ENCODE measurements at regions not wholly inside any gene's neighbourhood (a gene's known extent, or its start where the extent isn't known, plus 50 kb on each side); places are given as distances from the start of the nearest gene placed in this dataset.

- Histone ChIP-seq H3K36me3 (ENCODE audit: control insufficient read depth in 2 of 2, insufficient read depth in 2 of 2, low read length in 2 of 2) (no peaks in the 10 kb centered on the region), H3K4me3 (ENCODE audit: low read length in 2 of 2) (no peak overlapping the region), H3K9ac (ENCODE audit: low read length in 2 of 2) (peak overlapping the region in 1 of 2 donors; percentile 33), H3K9me3 (ENCODE audit: control insufficient read depth in 2 of 2, low read length in 2 of 2) (no peaks in the 10 kb centered on the region), H3K27ac (ENCODE audit: low read length) (peak overlapping the region; percentile 95), H3K27me3 (ENCODE audit: control insufficient read depth in 1 of 2, insufficient read depth in 2 of 2, low read length in 2 of 2) (no peaks in the 10 kb centered on the region), H3K4me1 (ENCODE audit: control insufficient read depth, insufficient read depth, low read length) (peaks cover 65% of the 10 kb centered on the region)
Measured at GRCh38 chr14:76958020-76958979, 70.2 kb downstream of the IRF2BPL start.

GRCh38 chr14:76957224-76957891 is 71.2 kb downstream of the IRF2BPL start:
- Histone ChIP-seq H3K9me3 (ENCODE audit: control insufficient read depth in 2 of 2, low read length in 2 of 2) (no peaks in the 10 kb centered on the region), H3K36me3 (ENCODE audit: control insufficient read depth in 2 of 2, insufficient read depth in 2 of 2, low read length in 2 of 2) (no peaks in the 10 kb centered on the region), H3K9ac (ENCODE audit: low read length in 2 of 2) (peak overlapping the region; percentile 13 to 79), H3K4me1 (ENCODE audit: control insufficient read depth, insufficient read depth, low read length) (peaks cover 64% of the 10 kb centered on the region), H3K4me3 (ENCODE audit: low read length in 2 of 2) (peak overlapping the region in 1 of 2 donors; percentile 71), H3K27me3 (ENCODE audit: control insufficient read depth in 1 of 2, insufficient read depth in 2 of 2, low read length in 2 of 2) (no peaks in the 10 kb centered on the region), H3K27ac (ENCODE audit: low read length) (peak overlapping the region; percentile 95)

GRCh38 chr14:76956316-76957090 is 72.0 kb downstream of the IRF2BPL start:
- Histone ChIP-seq H3K4me1 (ENCODE audit: control insufficient read depth, insufficient read depth, low read length) (peaks cover 58% of the 10 kb centered on the region), H3K27me3 (ENCODE audit: control insufficient read depth in 1 of 2, insufficient read depth in 2 of 2, low read length in 2 of 2) (no peaks in the 10 kb centered on the region), H3K9me3 (ENCODE audit: control insufficient read depth in 2 of 2, low read length in 2 of 2) (no peaks in the 10 kb centered on the region), H3K36me3 (ENCODE audit: control insufficient read depth in 2 of 2, insufficient read depth in 2 of 2, low read length in 2 of 2) (no peaks in the 10 kb centered on the region), H3K27ac (ENCODE audit: low read length) (peak overlapping the region; percentile 95), H3K4me3 (ENCODE audit: low read length in 2 of 2) (peak overlapping the region; percentile 70 to 71), H3K9ac (ENCODE audit: low read length in 2 of 2) (peak overlapping the region; percentile 76 to 79)

- H3K36me3 ChIP-seq (ENCODE audit: control insufficient read depth in 2 of 2, insufficient read depth in 2 of 2, low read length in 2 of 2) = no peaks in the 10 kb centered on the region
- peaks cover 53% of the 10 kb centered on the region for H3K4me1 ChIP-seq (ENCODE audit: control insufficient read depth, insufficient read depth, low read length)
- H3K27ac ChIP-seq (ENCODE audit: low read length) = peak overlapping the region; percentile 95
- peak overlapping the region; percentile 76 to 79 for H3K9ac ChIP-seq (ENCODE audit: low read length in 2 of 2)
- peak overlapping the region; percentile 70 to 71 for H3K4me3 ChIP-seq (ENCODE audit: low read length in 2 of 2)
- no peaks in the 10 kb centered on the region for H3K9me3 ChIP-seq (ENCODE audit: control insufficient read depth in 2 of 2, low read length in 2 of 2)
- no peaks in the 10 kb centered on the region for H3K27me3 ChIP-seq (ENCODE audit: control insufficient read depth in 1 of 2, insufficient read depth in 2 of 2, low read length in 2 of 2)
Measured at GRCh38 chr14:76955575-76956315, 72.8 kb downstream of the IRF2BPL start.

GRCh38 chr14:76954394-76955190 is 73.9 kb downstream of the IRF2BPL start:
- Histone ChIP-seq H3K4me1 (ENCODE audit: control insufficient read depth, insufficient read depth, low read length) (peaks cover 59% of the 10 kb centered on the region), H3K27ac (ENCODE audit: low read length) (peak overlapping the region; percentile 95), H3K27me3 (ENCODE audit: control insufficient read depth in 1 of 2, insufficient read depth in 2 of 2, low read length in 2 of 2) (no peaks in the 10 kb centered on the region), H3K4me3 (ENCODE audit: low read length in 2 of 2) (no peak overlapping the region), H3K9me3 (ENCODE audit: control insufficient read depth in 2 of 2, low read length in 2 of 2) (no peaks in the 10 kb centered on the region), H3K9ac (ENCODE audit: low read length in 2 of 2) (no peak overlapping the region), H3K36me3 (ENCODE audit: control insufficient read depth in 2 of 2, insufficient read depth in 2 of 2, low read length in 2 of 2) (no peaks in the 10 kb centered on the region)

- Histone ChIP-seq H3K4me3 (ENCODE audit: low read length in 2 of 2) (peak overlapping the region; percentile 46 to 71), H3K9ac (ENCODE audit: low read length in 2 of 2) (peak overlapping the region; percentile 64 to 78), H3K9me3 (ENCODE audit: control insufficient read depth in 2 of 2, low read length in 2 of 2) (no peaks in the 10 kb centered on the region), H3K27ac (ENCODE audit: low read length) (peak overlapping the region; percentile 93), H3K36me3 (ENCODE audit: control insufficient read depth in 2 of 2, insufficient read depth in 2 of 2, low read length in 2 of 2) (no peaks in the 10 kb centered on the region), H3K4me1 (ENCODE audit: control insufficient read depth, insufficient read depth, low read length) (peaks cover 52% of the 10 kb centered on the region), H3K27me3 (ENCODE audit: control insufficient read depth in 1 of 2, insufficient read depth in 2 of 2, low read length in 2 of 2) (no peaks in the 10 kb centered on the region)
Measured at GRCh38 chr14:76953311-76953945, 75.1 kb downstream of the IRF2BPL start.

- Histone ChIP-seq H3K9ac (ENCODE audit: low read length in 2 of 2) (no peak overlapping the region), H3K4me1 (ENCODE audit: control insufficient read depth, insufficient read depth, low read length) (peaks cover 48% of the 10 kb centered on the region), H3K36me3 (ENCODE audit: control insufficient read depth in 2 of 2, insufficient read depth in 2 of 2, low read length in 2 of 2) (no peaks in the 10 kb centered on the region), H3K27me3 (ENCODE audit: control insufficient read depth in 1 of 2, insufficient read depth in 2 of 2, low read length in 2 of 2) (no peaks in the 10 kb centered on the region), H3K9me3 (ENCODE audit: control insufficient read depth in 2 of 2, low read length in 2 of 2) (no peaks in the 10 kb centered on the region), H3K4me3 (ENCODE audit: low read length in 2 of 2) (no peak overlapping the region), H3K27ac (ENCODE audit: low read length) (no peak overlapping the region)
Measured at GRCh38 chr14:76951166-76951565, 77.3 kb downstream of the IRF2BPL start.

GRCh38 chr14:76950055-76951020 is 78.2 kb downstream of the IRF2BPL start:
- peak overlapping the region; percentile 31 for H3K27ac ChIP-seq (ENCODE audit: low read length)
- no peaks in the 10 kb centered on the region for H3K36me3 ChIP-seq (ENCODE audit: control insufficient read depth in 2 of 2, insufficient read depth in 2 of 2, low read length in 2 of 2)
- H3K4me1 ChIP-seq (ENCODE audit: control insufficient read depth, insufficient read depth, low read length) = peaks cover 42% of the 10 kb centered on the region
- H3K4me3 ChIP-seq (ENCODE audit: low read length in 2 of 2) = no peak overlapping the region
- no peaks in the 10 kb centered on the region for H3K9me3 ChIP-seq (ENCODE audit: control insufficient read depth in 2 of 2, low read length in 2 of 2)
- no peak overlapping the region for H3K9ac ChIP-seq (ENCODE audit: low read length in 2 of 2)
- no peaks in the 10 kb centered on the region for H3K27me3 ChIP-seq (ENCODE audit: control insufficient read depth in 1 of 2, insufficient read depth in 2 of 2, low read length in 2 of 2)
